SKM-1 (cell line): ENCODE measurements at regions not wholly inside any gene's neighbourhood (a gene's known extent, or its start where the extent isn't known, plus 50 kb on each side); places are given as distances from the start of the nearest gene placed in this dataset.

ENCODE experiments used
- DNase-seq: peaks from one replicate; lab custom pipeline; 2025; ENCODE audit not compliant: unreplicated experiment; lab: John Stamatoyannopoulos, UW

- DNase-seq, result peak; percentile 78
Measured at GRCh38 chr6:40722553-40723258, 135.5 kb upstream of the LRFN2 start.

- no peak for DNase-seq
Measured at GRCh38 chr6:40722091-40722490, 134.9 kb upstream of the LRFN2 start.

GRCh38 chr6:40721271-40721952 lies 134.2 kb upstream of the LRFN2 start:
- no peak for DNase-seq

- DNase-seq, result no peak
Measured at GRCh38 chr6:40720375-40720748, 133.2 kb upstream of the LRFN2 start.

GRCh38 chr6:40719671-40720374 lies 132.7 kb upstream of the LRFN2 start:
- peak; percentile 48 for DNase-seq

- no peak for DNase-seq
Measured at GRCh38 chr6:40718401-40718800, 131.2 kb upstream of the LRFN2 start.

GRCh38 chr6:40717411-40718057 lies 130.4 kb upstream of the LRFN2 start:
- DNase-seq, result no peak

- DNase-seq, result no peak
Measured at GRCh38 chr6:40715570-40716403, 128.6 kb upstream of the LRFN2 start.

- DNase-seq, result no peak
Measured at GRCh38 chr6:40714576-40715564, 127.7 kb upstream of the LRFN2 start.

GRCh38 chr6:40714143-40714542 lies 127.0 kb upstream of the LRFN2 start:
- no peak for DNase-seq

GRCh38 chr6:40713002-40713719 lies 126.0 kb upstream of the LRFN2 start:
- DNase-seq, result no peak

GRCh38 chr6:40710626-40711330 lies 123.6 kb upstream of the LRFN2 start:
- DNase-seq, result no peak

GRCh38 chr6:40708049-40708448 lies 120.9 kb upstream of the LRFN2 start:
- no peak for DNase-seq

- DNase-seq, result no peak
Measured at GRCh38 chr6:40706178-40706577, 119.0 kb upstream of the LRFN2 start.

GRCh38 chr6:40705354-40705753 lies 118.2 kb upstream of the LRFN2 start:
- no peak for DNase-seq

- no peak for DNase-seq
Measured at GRCh38 chr6:40701352-40702007, 114.3 kb upstream of the LRFN2 start.

GRCh38 chr6:40700006-40700580 lies 112.9 kb upstream of the LRFN2 start:
- DNase-seq, result no peak
